SK-N-SH (cell line): ENCODE measurements at regions not wholly inside any gene's neighbourhood (a gene's known extent, or its start where the extent isn't known, plus 50 kb on each side); places are given as distances from the start of the nearest gene placed in this dataset.

Source experiments
- CTCF ChIA-PET: fragments of 300-600, 350-600 bp; formaldehyde crosslinking; extraction: SDS; loops from one replicate; lab custom pipeline; 2021; lab: Yijun Ruan, JAX
- POLR2A ChIA-PET: fragments of 350-600 bp; sonication (Branson Sonifier 250); formaldehyde crosslinking; extraction: SDS; loops from one replicate; lab custom pipeline; 2020; ENCODE audit warnings: antibody characterized with exemption, inconsistent platforms; lab: Yijun Ruan, JAX
- DNase-seq: peaks from one replicate; pipeline ENCODE4 v3.0.0; 2012
- H2AFZ ChIP-seq: fragments of 200-600 bp; sonication (generic); 2 replicates; pipeline ENCODE4 v1.8.1; 2016; ENCODE audit warnings: antibody characterized with exemption, mild to moderate bottlenecking, low read depth
- H3F3A ChIP-seq: fragments of 200-600 bp; sonication (generic); replicated peaks from 2 replicates; pipeline ENCODE3; 2016; ENCODE audit warnings: antibody characterized with exemption, mild to moderate bottlenecking; ENCODE audit not compliant: insufficient read depth
- H3K27ac ChIP-seq, 2 experiments: fragments of 200-500 bp in 1 of 2; fragments of 200-600 bp in 1 of 2; sonication (Bioruptor generic) in 1 of 2; sonication (generic), shearing (Covaris generic) in 1 of 2; 2 replicates each; pipeline versions ENCODE4 v1.5.1 to v1.6.1; 2014 to 2016; ENCODE audit warnings: low read depth in 2 of 2, inconsistent platforms in 1 of 2, low read length in 1 of 2, mild to moderate bottlenecking in 1 of 2, mixed read lengths in 1 of 2
- H3K27me3 ChIP-seq: fragments of 200-600 bp; sonication (generic), shearing (Covaris generic); 2 replicates; pipeline ENCODE4 v1.6.1; 2016; ENCODE audit warnings: mixed run types; ENCODE audit not compliant: insufficient read depth
- H3K36me3 ChIP-seq, 2 experiments: fragments of 200-500 bp in 1 of 2; fragments of 200-600 bp in 1 of 2; sonication (Bioruptor generic) in 1 of 2; sonication (generic) in 1 of 2; replicated peaks in 1 of 2; 2 replicates each; pipeline versions ENCODE3 to v1.5.1; 2014 to 2016; ENCODE audit warnings: low read length in 1 of 2, mild to moderate bottlenecking in 1 of 2; ENCODE audit not compliant: insufficient read depth in 2 of 2, control insufficient read depth in 1 of 2
- H3K4me1 ChIP-seq, 2 experiments: fragments of 200-500 bp in 1 of 2; fragments of 200-600 bp in 1 of 2; sonication (Bioruptor generic) in 1 of 2; sonication (generic), shearing (Covaris generic) in 1 of 2; 2 replicates each; pipeline versions ENCODE4 v1.5.1 to v1.6.1; 2014 to 2016; ENCODE audit warnings: low read depth in 1 of 2, low read length in 1 of 2, mixed run types in 1 of 2; ENCODE audit not compliant: insufficient read depth in 2 of 2, control insufficient read depth in 1 of 2
- H3K4me2 ChIP-seq: fragments of 200-600 bp; sonication (generic), shearing (Covaris generic); 2 replicates; pipeline ENCODE4 v1.6.1; 2017; ENCODE audit warnings: mixed run types
- H3K4me3 ChIP-seq, 2 experiments: fragments of 200-500 bp in 1 of 2; fragments of 200-600 bp in 1 of 2; sonication (Bioruptor generic) in 1 of 2; sonication (generic), shearing (Covaris generic) in 1 of 2; 2 replicates each; pipeline versions ENCODE4 v1.5.1 to v1.8.1; 2014 to 2016; ENCODE audit warnings: low read depth in 2 of 2, inconsistent platforms in 1 of 2, low read length in 1 of 2, mild to moderate bottlenecking in 1 of 2, mixed read lengths in 1 of 2, moderate library complexity in 1 of 2
- H3K79me2 ChIP-seq: fragments of 200-600 bp; sonication (generic); 2 replicates; pipeline ENCODE4 v1.8.1; 2017; ENCODE audit warnings: mild to moderate bottlenecking; ENCODE audit not compliant: insufficient read depth
- H3K9ac ChIP-seq: fragments of 200-600 bp; sonication (generic); 2 replicates; pipeline ENCODE4 v1.6.1; 2017; ENCODE audit warnings: mixed run types
- H3K9me2 ChIP-seq: fragments of 200-600 bp; sonication (generic); 2 replicates; pipeline ENCODE4 v1.6.1; 2017; ENCODE audit warnings: mixed run types
- H3K9me3 ChIP-seq: fragments of 200-600 bp; sonication (generic); 2 replicates; pipeline ENCODE4 v1.6.1; 2017; ENCODE audit warnings: mixed run types, mild to moderate bottlenecking, moderate library complexity
- H4K20me1 ChIP-seq: fragments of 200-600 bp; sonication (generic); 2 replicates; pipeline ENCODE4 v1.6.1; 2017; ENCODE audit warnings: mild to moderate bottlenecking, mixed run types; ENCODE audit not compliant: insufficient read depth
- CHD2 ChIP-seq: fragments of 150-350 bp; IDR thresholded peaks from 2 replicates; pipeline ENCODE4 v1.6.1; 2018; ENCODE audit warnings: low read length; ENCODE audit not compliant: partially characterized antibody
- CTCF ChIP-seq: fragments of 200-600 bp; sonication (generic); IDR thresholded peaks from 2 replicates; pipeline ENCODE4 v1.6.1; 2017; ENCODE audit warnings: antibody characterized with exemption, mild to moderate bottlenecking, moderate library complexity
- GATA2 ChIP-seq: sonication (generic); formaldehyde crosslinking; IDR thresholded peaks from 2 replicates; pipeline ENCODE4 v1.5.0; 2020; ENCODE audit warnings: mild to moderate bottlenecking, missing genetic modification reagents
- IRF3 ChIP-seq: fragments of 150-350 bp; IDR thresholded peaks from 2 replicates; pipeline ENCODE4 v1.6.1; 2016; ENCODE audit warnings: mild to moderate bottlenecking, low read depth, low read length
- MXI1 ChIP-seq: IDR thresholded peaks from 2 replicates; pipeline ENCODE4 v1.6.1; 2012; ENCODE audit warnings: mild to moderate bottlenecking, low read depth, low read length, improper control_type of control experiment
- NFIC ChIP-seq: IDR thresholded peaks from 2 replicates; pipeline ENCODE4 v1.4.0; 2012; ENCODE audit warnings: borderline replicate concordance
- NRF1 ChIP-seq: IDR thresholded peaks from 2 replicates; pipeline ENCODE4 v1.6.1; 2012; ENCODE audit warnings: low read depth, mild to moderate bottlenecking, low read length
- PBX3 ChIP-seq: IDR thresholded peaks from 2 replicates; pipeline ENCODE4; 2012
- POLR2AphosphoS5 ChIP-seq: IDR thresholded peaks from 2 replicates; pipeline ENCODE4 v1.6.1; 2012; ENCODE audit warnings: low read depth, low read length
- RAD21 ChIP-seq: IDR thresholded peaks from 2 replicates; pipeline ENCODE4 v1.6.1; 2012; ENCODE audit warnings: mild to moderate bottlenecking, low read length
- RFX5 ChIP-seq: IDR thresholded peaks from 2 replicates; pipeline ENCODE4 v1.6.1; 2012; ENCODE audit warnings: mild to moderate bottlenecking, improper control_type of control experiment, low read length
- RXRA ChIP-seq: IDR thresholded peaks from 2 replicates; pipeline ENCODE4 v1.4.0; 2012; ENCODE audit warnings: low read depth, mild to moderate bottlenecking, borderline replicate concordance
- SIN3A ChIP-seq: IDR thresholded peaks from 2 replicates; pipeline ENCODE4 v1.6.1; 2012; ENCODE audit warnings: low read depth, mild to moderate bottlenecking, low read length, moderate library complexity, borderline replicate concordance
- SMC3 ChIP-seq: IDR thresholded peaks from 2 replicates; pipeline ENCODE4 v1.6.1; 2012; ENCODE audit warnings: low read depth, low read length, improper control_type of control experiment
- TCF12 ChIP-seq: IDR thresholded peaks from 2 replicates; pipeline ENCODE4 v1.4.0; 2012
- USF2 ChIP-seq: fragments of 150-350 bp; IDR thresholded peaks from 2 replicates; pipeline ENCODE4 v1.6.1; 2017; ENCODE audit warnings: antibody characterized with exemption, low read length, low read depth, borderline replicate concordance
- YY1 ChIP-seq: IDR thresholded peaks from 2 replicates; pipeline ENCODE4 v1.4.0; 2012; ENCODE audit warnings: low read depth, mild to moderate bottlenecking
- ZBTB33 ChIP-seq: IDR thresholded peaks from 2 replicates; pipeline ENCODE4 v1.4.0; 2012; ENCODE audit warnings: low read depth, borderline replicate concordance
- WGBS: methylation state at CpG from one replicate; pipeline ENCODE4 v1.1.6; 2017; ENCODE audit warnings: low lambda C conversion rate; 5-methylcytosine and 5-hydroxymethylcytosine counted together

GRCh38 chr15:47517737-47518136, 199.6 kb upstream of the SEMA6D start:
- no peak overlapping the region for H3K4me3 ChIP-seq
- H3K4me1 ChIP-seq: peaks cover 0 to 4% of the 10 kb centered on the region in 2 experiments; a peak in 1 of 4 replicates
- no peak overlapping the region for H2AFZ ChIP-seq
- WGBS: 29% methylated on average over 1 of the region's 1 CpG
- CTCF ChIA-PET: interaction anchor here (1.2 to 1.6 kb wide), 2 partner anchors 194 to 470 kb away, joined by 3 to 5 read pairs; no protein-coding TSS in a partner anchor
- H3K27ac ChIP-seq: no peak overlapping the region
- no peaks in the 10 kb centered on the region for H3F3A ChIP-seq
- POLR2A ChIA-PET: no interaction called here
- H3K9ac ChIP-seq: no peak overlapping the region
- no peaks in the 10 kb centered on the region for H4K20me1 ChIP-seq
- no peaks in the 10 kb centered on the region for H3K27me3 ChIP-seq
- no peaks in the 10 kb centered on the region for H3K9me2 ChIP-seq
- no peaks in the 10 kb centered on the region for H3K79me2 ChIP-seq
- no peaks in the 10 kb centered on the region for H3K36me3 ChIP-seq
- TF ChIP-seq YY1 (no peak), MXI1 (no peak), TCF12 (no peak), POLR2AphosphoS5 (no peak), USF2 (no peak), GATA2 (CRISPR knock-in tag) (no peak), ZBTB33 (no peak), RFX5 (no peak), RAD21 (no peak), CTCF (no peak), SMC3 (no peak), RXRA (no peak), NRF1 (no peak), SIN3A (no peak), NFIC (no peak), IRF3 (no peak), PBX3 (no peak), CHD2 (no peak)
- DNase-seq: no peak
- H3K9me3 ChIP-seq: no peaks in the 10 kb centered on the region
- H3K4me2 ChIP-seq: no peak overlapping the region
